ENCODE measurements at regions not wholly inside any gene's neighbourhood (a gene's known extent, or its start where the extent isn't known, plus 50 kb on each side); places are given as distances from the start of the nearest gene placed in this dataset.

DNA sequence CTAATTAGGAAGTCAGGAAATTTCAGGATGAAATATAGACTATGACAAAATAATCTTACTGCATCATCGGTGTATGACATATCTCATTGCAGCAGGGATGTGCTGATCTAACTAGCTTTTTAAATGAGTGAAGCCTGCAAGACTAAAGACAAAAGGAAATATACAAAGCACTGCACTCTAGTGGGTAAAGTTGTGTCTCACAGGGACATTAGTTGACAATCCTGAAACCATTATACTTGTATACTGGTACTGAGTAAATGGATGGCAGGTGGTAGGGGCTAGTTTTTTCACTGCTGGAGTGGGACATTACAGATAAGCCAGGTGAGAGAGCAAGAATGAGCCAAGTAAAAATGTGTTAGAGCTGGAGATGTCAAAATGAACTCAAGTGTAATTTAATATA lies 317.5 kb upstream of the RAB6C start:
- H4K20me1 ChIP-seq (ENCODE audit: control insufficient read depth, extremely low read depth, insufficient read depth, low read length), result no peaks in the 10 kb centered on the region
- no peak overlapping the region for H2AFZ ChIP-seq (ENCODE audit: control insufficient read depth, low read length)
- H3K9me3 ChIP-seq (ENCODE audit: control insufficient read depth, low read depth, low read length), result no peaks in the 10 kb centered on the region
- DNase-seq (ENCODE audit: low read depth, low spot score) (no peak), FAIRE-seq (no peak)
- no peaks in the 10 kb centered on the region for H3K4me1 ChIP-seq (ENCODE audit: control insufficient read depth, extremely low read depth, insufficient read depth, low read length)
- no peaks in the 10 kb centered on the region for H3K27me3 ChIP-seq (ENCODE audit: control insufficient read depth, extremely low read depth, insufficient read depth, low read length)
- no peaks in the 10 kb centered on the region for H3K9me1 ChIP-seq (ENCODE audit: control insufficient read depth, extremely low read depth, insufficient read depth, low read length)
- H3K36me3 ChIP-seq (ENCODE audit: control insufficient read depth in 2 of 2, extremely low read depth in 1 of 2, insufficient read depth in 2 of 2, low read length in 2 of 2), result no peaks in the 10 kb centered on the region
- H3K4me2 ChIP-seq (ENCODE audit: control insufficient read depth, extremely low read depth, insufficient read depth, low read depth, low read length), result no peak overlapping the region
- dilution Hi-C loops (cut with MboI; ENCODE audit: extremely low pct_ligation_motif_present, low sequenced_read_pairs), result no loop called here
- no peak overlapping the region for H3K4me3 ChIP-seq (ENCODE audit: control insufficient read depth in 2 of 3, extremely low read depth in 1 of 3, insufficient read depth in 2 of 3, low read depth in 1 of 3, low read length in 3 of 3)
- H3K9ac ChIP-seq (ENCODE audit: control insufficient read depth, extremely low read depth, insufficient read depth, low read length), result no peak overlapping the region
- no peaks in the 10 kb centered on the region for H3K79me2 ChIP-seq (ENCODE audit: control insufficient read depth, insufficient read depth, low read length)
- TF ChIP-seq, protein P1, sequence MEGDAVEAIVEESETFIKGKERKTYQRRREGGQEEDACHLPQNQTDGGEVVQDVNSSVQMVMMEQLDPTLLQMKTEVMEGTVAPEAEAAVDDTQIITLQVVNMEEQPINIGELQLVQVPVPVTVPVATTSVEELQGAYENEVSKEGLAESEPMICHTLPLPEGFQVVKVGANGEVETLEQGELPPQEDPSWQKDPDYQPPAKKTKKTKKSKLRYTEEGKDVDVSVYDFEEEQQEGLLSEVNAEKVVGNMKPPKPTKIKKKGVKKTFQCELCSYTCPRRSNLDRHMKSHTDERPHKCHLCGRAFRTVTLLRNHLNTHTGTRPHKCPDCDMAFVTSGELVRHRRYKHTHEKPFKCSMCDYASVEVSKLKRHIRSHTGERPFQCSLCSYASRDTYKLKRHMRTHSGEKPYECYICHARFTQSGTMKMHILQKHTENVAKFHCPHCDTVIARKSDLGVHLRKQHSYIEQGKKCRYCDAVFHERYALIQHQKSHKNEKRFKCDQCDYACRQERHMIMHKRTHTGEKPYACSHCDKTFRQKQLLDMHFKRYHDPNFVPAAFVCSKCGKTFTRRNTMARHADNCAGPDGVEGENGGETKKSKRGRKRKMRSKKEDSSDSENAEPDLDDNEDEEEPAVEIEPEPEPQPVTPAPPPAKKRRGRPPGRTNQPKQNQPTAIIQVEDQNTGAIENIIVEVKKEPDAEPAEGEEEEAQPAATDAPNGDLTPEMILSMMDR (optimal IDR thresholded peaks at IDR 0.05 in 1 of 3, IDR thresholded peaks at IDR 0.05 in 1 of 3, conservative IDR thresholded peaks at IDR 0.05 in 1 of 3; ENCODE audit: extremely low read depth in 1 of 3, insufficient read depth in 2 of 3, low read length in 3 of 3), result no peak
- TF ChIP-seq EZH2 (IDR thresholded peaks at IDR 0.05; ENCODE audit: low read length), result no peak
- H3K27ac ChIP-seq (ENCODE audit: control insufficient read depth, insufficient read depth, low read length), result no peak overlapping the region

- Histone ChIP-seq H3K4me3 (ENCODE audit: control insufficient read depth in 2 of 3, extremely low read depth in 1 of 3, insufficient read depth in 2 of 3, low read depth in 1 of 3, low read length in 3 of 3) (no peak overlapping the region), H3K9ac (ENCODE audit: control insufficient read depth, extremely low read depth, insufficient read depth, low read length) (no peak overlapping the region), H4K20me1 (ENCODE audit: control insufficient read depth, extremely low read depth, insufficient read depth, low read length) (no peaks in the 10 kb centered on the region), H3K9me3 (ENCODE audit: control insufficient read depth, low read depth, low read length) (no peaks in the 10 kb centered on the region), H3K27me3 (ENCODE audit: control insufficient read depth, extremely low read depth, insufficient read depth, low read length) (no peaks in the 10 kb centered on the region), H3K79me2 (ENCODE audit: control insufficient read depth, insufficient read depth, low read length) (no peaks in the 10 kb centered on the region), H3K4me1 (ENCODE audit: control insufficient read depth, extremely low read depth, insufficient read depth, low read length) (no peaks in the 10 kb centered on the region), H3K9me1 (ENCODE audit: control insufficient read depth, extremely low read depth, insufficient read depth, low read length) (no peaks in the 10 kb centered on the region), H3K4me2 (ENCODE audit: control insufficient read depth, extremely low read depth, insufficient read depth, low read depth, low read length) (no peak overlapping the region), H3K27ac (ENCODE audit: control insufficient read depth, insufficient read depth, low read length) (no peak overlapping the region), H3K36me3 (ENCODE audit: control insufficient read depth in 2 of 2, extremely low read depth in 1 of 2, insufficient read depth in 2 of 2, low read length in 2 of 2) (no peaks in the 10 kb centered on the region), H2AFZ (ENCODE audit: control insufficient read depth, low read length) (no peak overlapping the region)
- TF ChIP-seq, protein P1 (optimal IDR thresholded peaks at IDR 0.05 in 1 of 3, IDR thresholded peaks at IDR 0.05 in 1 of 3, conservative IDR thresholded peaks at IDR 0.05 in 1 of 3; ENCODE audit: extremely low read depth in 1 of 3, insufficient read depth in 2 of 3, low read length in 3 of 3), result no peak
- TF ChIP-seq EZH2 (IDR thresholded peaks at IDR 0.05; ENCODE audit: low read length), result no peak
- FAIRE-seq (no peak), DNase-seq (ENCODE audit: low read depth, low spot score) (no peak)
- dilution Hi-C loops (cut with MboI; ENCODE audit: extremely low pct_ligation_motif_present, low sequenced_read_pairs), result no loop called here
These were observed 311.9 kb upstream of the RAB6C start for GRCh38 chr2:129667577-129667976.
